HG03025 (cell line): ENCODE measurements at regions not wholly inside any gene's neighbourhood (a gene's known extent, or its start where the extent isn't known, plus 50 kb on each side); places are given as distances from the start of the nearest gene placed in this dataset.
"Not testable (repeated sequence)": the region's sequence is repeated elsewhere in the genome, so short reads cannot be mapped to it uniquely, and the experiment has no call there.

Source experiments
- ATAC-seq: cut with Tn5 transposase; IDR thresholded peaks from one replicate; pipeline ENCODE4 v1.9.1; 2021; ENCODE audit warnings: mild to moderate bottlenecking, moderate library complexity; ENCODE audit not compliant: unreplicated experiment, low FRiP score

- no peak for ATAC-seq
Observed at GRCh38 chr7:115793958-115794702, 236.4 kb downstream of the TFEC start.

- ATAC-seq, result no peak
Observed at GRCh38 chr7:115789901-115790300, 240.7 kb downstream of the TFEC start.

- ATAC-seq, result not testable (repeated sequence)
Observed at GRCh38 chr7:115789473-115789872, 241.1 kb downstream of the TFEC start.

- ATAC-seq, result no peak
Observed at GRCh38 chr7:115782696-115783490, 247.7 kb downstream of the TFEC start.

GRCh38 chr7:115779561-115779960 is 251.0 kb downstream of the TFEC start:
- no peak for ATAC-seq

- no peak for ATAC-seq
Observed at GRCh38 chr7:115775981-115776380, 254.6 kb downstream of the TFEC start.

- ATAC-seq, result no peak
Observed at GRCh38 chr7:115763347-115763746, 267.2 kb downstream of the TFEC start.

- no peak for ATAC-seq
Observed at GRCh38 chr7:115758025-115758424, 272.5 kb downstream of the TFEC start.

GRCh38 chr7:115754226-115754625 is 276.3 kb downstream of the TFEC start:
- ATAC-seq, result no peak

GRCh38 chr7:115749924-115750323 is 280.6 kb downstream of the TFEC start:
- no peak for ATAC-seq

GRCh38 chr7:115748123-115748738 is 282.3 kb downstream of the TFEC start:
- no peak for ATAC-seq

GRCh38 chr7:115747174-115747573 is 283.4 kb downstream of the TFEC start:
- peak; percentile 43 for ATAC-seq

GRCh38 chr7:115740043-115740442 is 290.5 kb downstream of the TFEC start:
- no peak for ATAC-seq

- ATAC-seq, result no peak
Observed at GRCh38 chr7:115734641-115735040, 295.9 kb downstream of the TFEC start.

GRCh38 chr7:115731796-115732471 is 298.6 kb downstream of the TFEC start:
- ATAC-seq, result no peak

- no peak for ATAC-seq
Observed at GRCh38 chr7:115728518-115728917, 302.0 kb downstream of the TFEC start.

GRCh38 chr7:115724400-115725056 is 306.0 kb downstream of the TFEC start:
- no peak for ATAC-seq

GRCh38 chr7:115722302-115722977 is 308.1 kb downstream of the TFEC start:
- no peak for ATAC-seq

GRCh38 chr7:115721293-115722217 is 309.0 kb downstream of the TFEC start:
- ATAC-seq, result no peak
